ENCODE measurements at regions not wholly inside any gene's neighbourhood (a gene's known extent, or its start where the extent isn't known, plus 50 kb on each side); places are given as distances from the start of the nearest gene placed in this dataset.

DNA sequence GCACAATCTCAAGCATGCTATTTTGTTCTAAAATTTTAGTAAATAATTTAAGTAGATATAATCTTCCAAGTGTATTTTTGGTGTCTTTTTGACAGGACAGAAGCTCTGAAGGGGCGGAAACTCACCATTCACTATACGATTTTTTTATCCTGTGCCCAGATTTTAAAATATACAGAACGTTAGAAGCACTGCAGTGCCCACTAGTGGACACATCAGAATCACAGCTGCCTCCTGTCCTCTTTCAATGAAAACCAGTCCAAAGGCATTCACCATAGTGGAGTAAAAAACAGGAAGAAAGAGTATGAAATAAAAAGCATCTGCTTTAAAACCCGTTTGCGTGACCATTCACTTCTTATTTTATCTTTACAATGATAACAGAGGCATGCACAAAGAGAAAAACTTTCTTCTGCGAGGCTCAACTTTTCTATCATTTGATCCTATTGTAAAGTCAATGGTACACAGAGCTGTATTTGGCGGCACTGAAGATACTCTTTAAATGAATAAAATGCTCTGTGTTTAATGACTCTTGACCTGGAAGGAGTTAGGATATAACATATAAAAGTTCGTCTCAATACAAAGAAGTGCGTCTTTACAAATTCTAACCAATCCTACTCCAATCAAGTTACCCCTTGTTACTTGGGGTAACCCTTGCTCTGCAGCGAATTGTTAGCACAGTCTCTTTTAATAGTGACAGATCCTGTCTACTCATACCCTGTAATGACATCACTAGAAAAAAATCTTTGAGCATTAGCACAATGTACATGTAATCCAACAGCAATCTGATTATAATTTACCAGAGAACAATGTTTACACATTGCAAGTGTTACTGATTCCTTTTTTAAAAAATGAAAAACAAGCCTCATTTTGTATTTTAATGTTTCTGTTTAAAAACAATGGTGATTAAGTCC lies 339.8 kb upstream of the PSMD7 start:
- Histone ChIP-seq H4K20me1 (ENCODE audit: control insufficient read depth, extremely low read depth, insufficient read depth, low read length) (no peaks in the 10 kb centered on the region), H3K36me3 (ENCODE audit: control insufficient read depth in 2 of 2, extremely low read depth in 1 of 2, insufficient read depth in 2 of 2, low read length in 2 of 2) (no peaks in the 10 kb centered on the region), H3K27ac (ENCODE audit: control insufficient read depth, insufficient read depth, low read length) (no peak overlapping the region), H3K4me1 (ENCODE audit: control insufficient read depth, extremely low read depth, insufficient read depth, low read length) (no peaks in the 10 kb centered on the region), H3K27me3 (ENCODE audit: control insufficient read depth, extremely low read depth, insufficient read depth, low read length) (no peaks in the 10 kb centered on the region), H3K9ac (ENCODE audit: control insufficient read depth, extremely low read depth, insufficient read depth, low read length) (no peak overlapping the region), H3K4me2 (ENCODE audit: control insufficient read depth, extremely low read depth, insufficient read depth, low read depth, low read length) (no peak overlapping the region), H3K79me2 (ENCODE audit: control insufficient read depth, insufficient read depth, low read length) (no peaks in the 10 kb centered on the region), H3K9me1 (ENCODE audit: control insufficient read depth, extremely low read depth, insufficient read depth, low read length) (no peaks in the 10 kb centered on the region), H3K4me3 (ENCODE audit: control insufficient read depth in 2 of 3, extremely low read depth in 1 of 3, insufficient read depth in 2 of 3, low read depth in 1 of 3, low read length in 3 of 3) (no peak overlapping the region), H2AFZ (ENCODE audit: control insufficient read depth, low read length) (no peak overlapping the region), H3K9me3 (ENCODE audit: control insufficient read depth, low read depth, low read length) (no peaks in the 10 kb centered on the region)
- TF ChIP-seq EZH2 (IDR thresholded peaks at IDR 0.05; ENCODE audit: low read length): no peak
- TF ChIP-seq, protein P1, sequence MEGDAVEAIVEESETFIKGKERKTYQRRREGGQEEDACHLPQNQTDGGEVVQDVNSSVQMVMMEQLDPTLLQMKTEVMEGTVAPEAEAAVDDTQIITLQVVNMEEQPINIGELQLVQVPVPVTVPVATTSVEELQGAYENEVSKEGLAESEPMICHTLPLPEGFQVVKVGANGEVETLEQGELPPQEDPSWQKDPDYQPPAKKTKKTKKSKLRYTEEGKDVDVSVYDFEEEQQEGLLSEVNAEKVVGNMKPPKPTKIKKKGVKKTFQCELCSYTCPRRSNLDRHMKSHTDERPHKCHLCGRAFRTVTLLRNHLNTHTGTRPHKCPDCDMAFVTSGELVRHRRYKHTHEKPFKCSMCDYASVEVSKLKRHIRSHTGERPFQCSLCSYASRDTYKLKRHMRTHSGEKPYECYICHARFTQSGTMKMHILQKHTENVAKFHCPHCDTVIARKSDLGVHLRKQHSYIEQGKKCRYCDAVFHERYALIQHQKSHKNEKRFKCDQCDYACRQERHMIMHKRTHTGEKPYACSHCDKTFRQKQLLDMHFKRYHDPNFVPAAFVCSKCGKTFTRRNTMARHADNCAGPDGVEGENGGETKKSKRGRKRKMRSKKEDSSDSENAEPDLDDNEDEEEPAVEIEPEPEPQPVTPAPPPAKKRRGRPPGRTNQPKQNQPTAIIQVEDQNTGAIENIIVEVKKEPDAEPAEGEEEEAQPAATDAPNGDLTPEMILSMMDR (optimal IDR thresholded peaks at IDR 0.05 in 1 of 3, IDR thresholded peaks at IDR 0.05 in 1 of 3, conservative IDR thresholded peaks at IDR 0.05 in 1 of 3; ENCODE audit: extremely low read depth in 1 of 3, insufficient read depth in 2 of 3, low read length in 3 of 3): peak; percentile 59 to 77 (median 77)
- DNase-seq (ENCODE audit: low read depth, low spot score) (no peak), FAIRE-seq (no peak)
- dilution Hi-C loops (cut with MboI; ENCODE audit: extremely low pct_ligation_motif_present, low sequenced_read_pairs): no loop called here

DNA sequence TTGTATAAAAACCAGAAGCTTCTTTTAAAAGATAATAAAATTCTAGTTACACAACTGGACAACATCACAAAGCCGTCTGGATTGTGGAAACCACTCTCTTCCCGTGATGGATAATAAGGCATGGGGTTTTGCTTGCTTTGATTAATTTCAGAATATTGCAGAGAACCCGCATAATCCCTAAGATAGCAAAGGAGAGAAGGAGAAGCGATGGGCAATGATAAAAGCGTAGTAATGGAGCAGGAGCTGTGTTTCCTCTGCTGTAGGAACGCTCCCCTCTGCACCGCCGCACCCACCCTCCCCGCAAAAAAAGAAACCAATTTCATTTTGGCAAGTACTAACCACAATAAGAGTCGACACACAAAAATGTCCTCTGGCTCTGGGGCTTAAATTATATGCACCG lies 340.9 kb upstream of the PSMD7 start:
- H3K9me3 ChIP-seq (ENCODE audit: control insufficient read depth, low read depth, low read length): no peaks in the 10 kb centered on the region
- DNase-seq (ENCODE audit: low read depth, low spot score) (no peak), FAIRE-seq (no peak)
- dilution Hi-C loops (cut with MboI; ENCODE audit: extremely low pct_ligation_motif_present, low sequenced_read_pairs): no loop called here
- H3K27me3 ChIP-seq (ENCODE audit: control insufficient read depth, extremely low read depth, insufficient read depth, low read length): no peaks in the 10 kb centered on the region
- H3K9me1 ChIP-seq (ENCODE audit: control insufficient read depth, extremely low read depth, insufficient read depth, low read length): no peaks in the 10 kb centered on the region
- no peak overlapping the region for H2AFZ ChIP-seq (ENCODE audit: control insufficient read depth, low read length)
- no peaks in the 10 kb centered on the region for H3K36me3 ChIP-seq (ENCODE audit: control insufficient read depth in 2 of 2, extremely low read depth in 1 of 2, insufficient read depth in 2 of 2, low read length in 2 of 2)
- no peak overlapping the region for H3K27ac ChIP-seq (ENCODE audit: control insufficient read depth, insufficient read depth, low read length)
- H4K20me1 ChIP-seq (ENCODE audit: control insufficient read depth, extremely low read depth, insufficient read depth, low read length): no peaks in the 10 kb centered on the region
- no peak overlapping the region for H3K4me2 ChIP-seq (ENCODE audit: control insufficient read depth, extremely low read depth, insufficient read depth, low read depth, low read length)
- H3K79me2 ChIP-seq (ENCODE audit: control insufficient read depth, insufficient read depth, low read length): no peaks in the 10 kb centered on the region
- TF ChIP-seq, protein P1 (optimal IDR thresholded peaks at IDR 0.05 in 1 of 3, IDR thresholded peaks at IDR 0.05 in 1 of 3, conservative IDR thresholded peaks at IDR 0.05 in 1 of 3; ENCODE audit: extremely low read depth in 1 of 3, insufficient read depth in 2 of 3, low read length in 3 of 3): no peak
- TF ChIP-seq EZH2 (IDR thresholded peaks at IDR 0.05; ENCODE audit: low read length): no peak
- H3K9ac ChIP-seq (ENCODE audit: control insufficient read depth, extremely low read depth, insufficient read depth, low read length): no peak overlapping the region
- H3K4me1 ChIP-seq (ENCODE audit: control insufficient read depth, extremely low read depth, insufficient read depth, low read length): no peaks in the 10 kb centered on the region
- no peak overlapping the region for H3K4me3 ChIP-seq (ENCODE audit: control insufficient read depth in 2 of 3, extremely low read depth in 1 of 3, insufficient read depth in 2 of 3, low read depth in 1 of 3, low read length in 3 of 3)

Measured in keratinocyte (primary cell).